Spleen (tissue), 11 donors: ENCODE measurements at regions not wholly inside any gene's neighbourhood (a gene's known extent, or its start where the extent isn't known, plus 50 kb on each side); places are given as distances from the start of the nearest gene placed in this dataset.

Experiments used
- DNase-seq: peaks from one replicate; pipeline ENCODE4 v3.0.0-alpha.2; 2020
- H3K27ac ChIP-seq, 8 donors: fragments of 200-600 bp; sonication (generic) in 7 of 8; 1 replicate in 4 of 8; 2 replicates in 4 of 8; pipeline versions ENCODE4 v1.5.0 to v1.8.0; 2016 to 2021; ENCODE audit warnings: inconsistent platforms in 4 of 8, mild to moderate bottlenecking in 4 of 8, moderate library complexity in 1 of 8
- H3K27me3 ChIP-seq, 7 donors: fragments of 200-600 bp; sonication (generic) in 6 of 7; replicated peaks in 1 of 7; 1 replicate in 4 of 7; 2 replicates in 3 of 7; pipeline versions ENCODE4 v1.5.0 to v1.8.0; 2016 to 2021; ENCODE audit warnings: inconsistent platforms in 3 of 7, mild to moderate bottlenecking in 1 of 7
- H3K36me3 ChIP-seq, 6 donors: fragments of 200-600 bp; sonication (generic) in 5 of 6; 1 replicate in 4 of 6; 2 replicates in 2 of 6; pipeline versions ENCODE4 v1.5.0 to v1.8.0; 2016 to 2021; ENCODE audit warnings: inconsistent platforms in 2 of 6
- H3K4me1 ChIP-seq, 6 donors: fragments of 200-600 bp; sonication (generic) in 5 of 6; 1 replicate in 3 of 6; 2 replicates in 3 of 6; pipeline versions ENCODE4 v1.5.0 to v1.8.0; 2016 to 2021; ENCODE audit warnings: inconsistent platforms in 3 of 6
- H3K4me3 ChIP-seq, 8 donors: fragments of 200-600 bp; sonication (generic) in 7 of 8; 1 replicate in 4 of 8; 2 replicates in 4 of 8; pipeline versions ENCODE4 v1.5.0 to v1.8.0; 2016 to 2021; ENCODE audit warnings: inconsistent platforms in 4 of 8, mild to moderate bottlenecking in 4 of 8, moderate library complexity in 2 of 8
- H3K9me3 ChIP-seq, 8 donors: fragments of 200-600 bp; sonication (generic) in 7 of 8; 1 replicate in 4 of 8; 2 replicates in 4 of 8; pipeline versions ENCODE4 v1.5.0 to v1.8.0; 2016 to 2021; ENCODE audit warnings: inconsistent platforms in 4 of 8
- POLR2A ChIP-seq, 3 donors: fragments of 450-650 bp; IDR thresholded peaks; one replicate each; pipeline ENCODE4 v1.5.1; 2017; ENCODE audit warnings: antibody characterized with exemption in 3 of 3, mild to moderate bottlenecking in 1 of 3
- POLR2AphosphoS5 ChIP-seq, 3 donors: sonication (generic); formaldehyde crosslinking; IDR thresholded peaks; one replicate each; pipeline ENCODE4 v1.5.1; 2017; ENCODE audit warnings: antibody characterized with exemption in 3 of 3
- WGBS, 5 donors: extraction: QIAGEN DNeasy Blood & Tissue Kit in 3 of 5; methylation state at CpG; one replicate each; pipeline versions ENCODE4 v1.1.5 to v1.1.7; 2013 to 2018; 5-methylcytosine and 5-hydroxymethylcytosine counted together
- intact Hi-C: fragments of 100-400 bp; cut with DNase I; formaldehyde crosslinking; loops from one replicate; pipeline ENCODE4 v1.15.0; 2023; ENCODE audit warnings: low total_unique reads
- TF ChIP-seq, protein P1 (sequence below), 11 experiments: fragments of 200-600 bp in 7 of 11; fragments of 450-650 bp in 4 of 11; sonication (generic) in 4 of 11; IDR thresholded peaks in 8 of 11; conservative IDR thresholded peaks in 3 of 11; 1 replicate in 7 of 11; 2 replicates in 4 of 11; pipeline versions ENCODE4 v1.4.0 to v1.8.0; 2016 to 2021; ENCODE audit warnings: antibody characterized with exemption in 11 of 11, inconsistent platforms in 4 of 11, mild to moderate bottlenecking in 1 of 11
- donor health status: healthy with polysubstance abuse.
- donor health status: DM: no; HTN: no; CAD: no; lungs with moderate emphysema.
- donor health status: DM: no; HTN: no; CAD: no.
- donor health status: Bipolar disorder and iron deficiency.
- donor health status: healthy.
- donor health status: DM: no; HTN: no; CAD: no.
- donor health status: DM: yes; HTN: yes; CAD: no.

DNA sequence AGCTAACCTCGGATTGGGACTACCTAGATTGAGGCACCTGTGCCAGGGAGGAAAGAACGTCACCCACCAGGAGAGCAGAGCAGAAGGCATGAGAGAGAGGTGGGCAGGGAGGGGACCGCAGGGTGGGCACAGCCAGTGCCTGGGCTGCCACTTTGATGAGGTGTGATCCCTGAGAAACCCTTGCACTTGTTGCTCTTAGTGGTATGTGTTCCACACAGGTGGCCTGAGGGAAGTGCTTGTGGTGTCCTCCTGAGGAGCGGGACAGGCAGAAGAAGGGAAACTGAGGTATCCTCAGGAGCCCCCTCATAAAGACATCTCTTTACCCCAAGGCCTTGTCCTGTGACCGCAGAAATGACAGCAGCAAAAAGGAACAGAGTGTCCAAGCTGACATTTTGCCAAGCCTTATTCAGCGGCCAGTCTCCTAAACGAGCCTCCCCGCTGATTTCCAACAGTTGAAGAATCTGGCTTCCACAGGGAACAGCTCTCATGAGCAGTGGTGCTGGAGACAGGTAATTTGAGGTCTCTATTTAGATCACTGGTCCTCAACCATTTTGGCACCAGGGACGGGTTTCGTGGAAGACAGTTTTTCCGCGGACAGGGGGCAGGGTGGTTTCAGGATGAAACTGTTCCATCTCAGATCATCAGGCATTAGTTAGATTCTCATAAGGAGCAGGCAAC, 82.4 kb downstream of the FOXD1 start:
- Histone ChIP-seq H3K27ac (no peak overlapping the region), H3K4me1 (no peaks in the 10 kb centered on the region), H3K36me3 (no peaks in the 10 kb centered on the region), H3K9me3 (no peaks in the 10 kb centered on the region), H3K4me3 (no peak overlapping the region), H3K27me3 (peaks cover 0 to 51% (median 0%) of the 10 kb centered on the region in 7 donors)
- 79 to 87% (median 84%) methylated on average over 12 of the region's 12 CpGs for WGBS, 5 donors
- no peak for DNase-seq
- intact Hi-C loops: no loop called here
- no peak for TF ChIP-seq POLR2AphosphoS5 (IDR thresholded peaks at IDR 0.05)
- TF ChIP-seq, protein P1, sequence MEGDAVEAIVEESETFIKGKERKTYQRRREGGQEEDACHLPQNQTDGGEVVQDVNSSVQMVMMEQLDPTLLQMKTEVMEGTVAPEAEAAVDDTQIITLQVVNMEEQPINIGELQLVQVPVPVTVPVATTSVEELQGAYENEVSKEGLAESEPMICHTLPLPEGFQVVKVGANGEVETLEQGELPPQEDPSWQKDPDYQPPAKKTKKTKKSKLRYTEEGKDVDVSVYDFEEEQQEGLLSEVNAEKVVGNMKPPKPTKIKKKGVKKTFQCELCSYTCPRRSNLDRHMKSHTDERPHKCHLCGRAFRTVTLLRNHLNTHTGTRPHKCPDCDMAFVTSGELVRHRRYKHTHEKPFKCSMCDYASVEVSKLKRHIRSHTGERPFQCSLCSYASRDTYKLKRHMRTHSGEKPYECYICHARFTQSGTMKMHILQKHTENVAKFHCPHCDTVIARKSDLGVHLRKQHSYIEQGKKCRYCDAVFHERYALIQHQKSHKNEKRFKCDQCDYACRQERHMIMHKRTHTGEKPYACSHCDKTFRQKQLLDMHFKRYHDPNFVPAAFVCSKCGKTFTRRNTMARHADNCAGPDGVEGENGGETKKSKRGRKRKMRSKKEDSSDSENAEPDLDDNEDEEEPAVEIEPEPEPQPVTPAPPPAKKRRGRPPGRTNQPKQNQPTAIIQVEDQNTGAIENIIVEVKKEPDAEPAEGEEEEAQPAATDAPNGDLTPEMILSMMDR (IDR thresholded peaks at IDR 0.05 in 8 of 11, conservative IDR thresholded peaks at IDR 0.05 in 3 of 11): no peak
- no peak for TF ChIP-seq POLR2A (IDR thresholded peaks at IDR 0.05)

DNA sequence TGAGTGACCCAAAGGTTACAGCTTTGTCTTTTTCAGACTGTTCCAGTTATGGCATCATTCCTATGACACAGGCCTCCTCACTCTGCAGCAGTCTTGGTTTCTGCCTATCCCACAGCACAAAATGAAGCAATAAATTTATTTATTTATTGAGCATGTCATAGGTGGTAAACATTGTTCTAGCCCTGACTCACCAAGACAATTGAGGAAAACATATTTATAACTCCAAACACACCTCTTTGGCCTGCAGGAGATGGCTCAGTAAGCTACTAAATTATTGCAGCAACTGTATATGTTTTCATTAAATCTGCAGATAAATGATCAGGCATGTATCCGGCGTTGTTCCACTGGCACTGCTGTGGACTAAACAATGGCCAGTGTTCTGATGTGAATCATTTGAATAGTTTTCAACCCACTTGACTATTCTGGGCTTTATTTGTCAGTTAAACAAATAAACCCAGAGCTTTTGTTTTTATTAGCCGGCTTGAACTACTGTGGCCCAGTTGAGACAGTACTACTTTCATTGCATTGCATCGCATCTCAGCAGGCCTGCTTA, 83.2 kb downstream of the FOXD1 start:
- Histone ChIP-seq H3K27me3 (peaks cover 0 to 46% (median 0%) of the 10 kb centered on the region in 7 donors), H3K36me3 (no peaks in the 10 kb centered on the region), H3K4me1 (no peaks in the 10 kb centered on the region), H3K27ac (no peak overlapping the region), H3K4me3 (no peak overlapping the region), H3K9me3 (no peaks in the 10 kb centered on the region)
- no peak for TF ChIP-seq POLR2AphosphoS5 (IDR thresholded peaks at IDR 0.05)
- no peak for TF ChIP-seq POLR2A (IDR thresholded peaks at IDR 0.05)
- TF ChIP-seq, protein P1 (IDR thresholded peaks at IDR 0.05 in 8 of 11, conservative IDR thresholded peaks at IDR 0.05 in 3 of 11): no peak
- intact Hi-C loops: no loop called here
- no peak for DNase-seq
- whole genome bisulfite sequencing, 5 donors: 66 to 85% (median 77%) methylated on average over 4 of the region's 4 CpGs

DNA sequence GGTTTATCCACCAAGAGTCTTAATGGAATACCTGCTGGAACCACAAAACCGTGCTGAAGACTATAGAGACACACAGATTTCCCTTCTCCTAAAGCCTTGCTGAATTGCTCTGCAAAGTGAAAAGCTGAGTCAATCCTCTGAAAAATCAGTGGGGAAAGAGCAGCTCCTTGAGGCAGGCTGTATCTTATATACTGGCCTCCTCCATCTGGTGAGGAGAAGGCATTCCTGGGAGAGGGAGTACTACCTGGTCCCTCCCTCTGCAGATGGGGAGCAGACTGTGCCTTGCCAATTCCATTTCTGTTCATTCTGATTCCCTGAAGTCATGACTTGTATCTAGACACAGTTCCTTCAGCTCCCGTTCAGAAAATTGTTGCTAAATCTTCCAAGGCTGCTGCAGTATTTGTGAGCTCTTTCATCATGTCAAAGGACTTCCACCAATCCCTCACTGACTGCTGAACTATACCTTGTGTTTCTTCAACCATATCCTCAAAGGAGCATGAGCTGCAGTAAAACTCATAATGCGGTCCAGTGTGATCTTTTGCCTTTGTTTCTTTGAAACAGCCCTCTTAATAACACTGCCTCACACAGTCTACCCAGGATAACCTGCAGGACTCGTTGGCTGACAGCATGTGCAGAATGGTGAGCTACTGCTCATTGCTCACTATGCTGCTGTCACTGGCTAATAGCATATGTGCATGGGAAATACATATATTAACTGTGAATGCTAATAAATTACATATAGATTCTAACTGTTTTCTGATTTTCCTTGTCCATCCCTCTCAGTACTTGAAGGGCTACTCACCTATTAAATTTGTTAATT, 84.5 kb downstream of the FOXD1 start:
- H3K4me3 ChIP-seq: no peak overlapping the region
- H3K9me3 ChIP-seq: no peaks in the 10 kb centered on the region
- no peaks in the 10 kb centered on the region for H3K4me1 ChIP-seq
- WGBS, 5 donors: 56 to 82% (median 66%) methylated on average over 4 of the region's 4 CpGs
- H3K27ac ChIP-seq: no peak overlapping the region
- H3K27me3 ChIP-seq: peaks cover 0 to 34% (median 0%) of the 10 kb centered on the region in 7 donors
- DNase-seq: no peak
- H3K36me3 ChIP-seq: no peaks in the 10 kb centered on the region
- intact Hi-C loops: no loop called here
- TF ChIP-seq POLR2AphosphoS5 (IDR thresholded peaks at IDR 0.05) (no peak), POLR2A (IDR thresholded peaks at IDR 0.05) (no peak)
- TF ChIP-seq, protein P1 (IDR thresholded peaks at IDR 0.05 in 8 of 11, conservative IDR thresholded peaks at IDR 0.05 in 3 of 11): no peak

- Histone ChIP-seq H3K27me3 (peaks cover 0 to 46% (median 0%) of the 10 kb centered on the region in 7 donors), H3K4me3 (no peak overlapping the region)
- WGBS, 5 donors: 63 to 81% (median 77%) methylated on average over 1 of the region's 1 CpG
Observed at GRCh38 chr5:73359395-73359794, 89.2 kb downstream of the FOXD1 start.

More at GRCh38 chr5:73359395-73359794, 89.2 kb downstream of the FOXD1 start:
- H3K36me3 ChIP-seq: no peaks in the 10 kb centered on the region
- intact Hi-C loops: no loop called here
- DNase-seq: no peak
- H3K27ac ChIP-seq: no peak overlapping the region
- TF ChIP-seq, protein P1 (IDR thresholded peaks at IDR 0.05 in 8 of 11, conservative IDR thresholded peaks at IDR 0.05 in 3 of 11): no peak
- no peak for TF ChIP-seq POLR2A (IDR thresholded peaks at IDR 0.05)
- no peak for TF ChIP-seq POLR2AphosphoS5 (IDR thresholded peaks at IDR 0.05)
- H3K9me3 ChIP-seq: no peaks in the 10 kb centered on the region
- H3K4me1 ChIP-seq: no peaks in the 10 kb centered on the region
